HepG2 (cell line): ENCODE measurements at regions not wholly inside any gene's neighbourhood (a gene's known extent, or its start where the extent isn't known, plus 50 kb on each side); places are given as distances from the start of the nearest gene placed in this dataset.

Experiments used
- ATAC-seq: fragments of 200-7000 bp; cut with Tn5 transposase; 3 replicates; pipeline ENCODE4 v1.9.1; 2020; ENCODE audit warnings: mild to moderate bottlenecking, moderate library complexity
- BruUV-seq: library from RNA; stranded (reverse); fragments of 400-500 nt; replicated peaks from 2 replicates; lab custom pipeline; 2021; lab: Mats Ljungman, UMichigan
- CTCF ChIA-PET: fragments of 300-600 bp; formaldehyde crosslinking; extraction: SDS; loops from one replicate; lab custom pipeline; 2021; ENCODE audit warnings: low total read pairs, inconsistent platforms, low intra/inter-chr PET ratio; lab: Yijun Ruan, JAX
- POLR2A ChIA-PET: fragments of 350-600 bp; sonication (Branson Sonifier 250); formaldehyde crosslinking; loops from one replicate; lab custom pipeline; 2020; ENCODE audit warnings: antibody characterized with exemption, inconsistent platforms; lab: Yijun Ruan, JAX
- DNase-seq: peaks from one replicate; pipeline ENCODE4 v3.0.0-alpha.2; 2015; ENCODE audit warnings: low spot score
- FAIRE-seq: peaks from 3 replicates; lab custom pipeline; 2011; peaks lifted over from hg19 to GRCh38; lab: Jason Lieb, UNC
- H2AFZ ChIP-seq: one replicate; pipeline ENCODE4 v1.6.1; 2011; ENCODE audit warnings: low read length, inconsistent platforms
- H3K27ac ChIP-seq: fragments of 300-600 bp; 3 replicates; pipeline ENCODE4 v1.8.0; 2011; ENCODE audit warnings: mixed run types, mild to moderate bottlenecking, mixed read lengths, low read length, inconsistent platforms; ENCODE audit not compliant: insufficient read depth; ENCODE audit errors: extremely low read length
- H3K27me3 ChIP-seq, 2 experiments: fragments of 200-600 bp in 1 of 2; 2 replicates in 1 of 2; 3 replicates in 1 of 2; pipeline versions ENCODE4 v1.6.0 to v1.8.0; 2011; ENCODE audit warnings: low read length in 2 of 2, mild to moderate bottlenecking in 2 of 2, moderate library complexity in 2 of 2, inconsistent platforms in 1 of 2; ENCODE audit not compliant: insufficient read depth in 2 of 2, control insufficient read depth in 1 of 2
- H3K36me3 ChIP-seq, 2 experiments: fragments of 200-600 bp in 1 of 2; replicated peaks in 1 of 2; 2 replicates in 1 of 2; 3 replicates in 1 of 2; pipeline versions ENCODE4 v1.5.1 to v1.8.0; 2011; ENCODE audit warnings: low read length in 2 of 2, inconsistent platforms in 1 of 2; ENCODE audit not compliant: insufficient read depth in 2 of 2, control insufficient read depth in 1 of 2
- H3K4me1 ChIP-seq: 2 replicates; pipeline ENCODE4 v1.5.1; 2012; ENCODE audit warnings: low read length, inconsistent platforms; ENCODE audit not compliant: insufficient read depth
- H3K4me2 ChIP-seq: 2 replicates; pipeline ENCODE4 v1.6.0; 2011; ENCODE audit warnings: low read depth, low read length, inconsistent platforms
- H3K4me3 ChIP-seq, 3 experiments: fragments of 200-600 bp in 1 of 3; sonication (generic), shearing (Covaris generic) in 1 of 3; replicated peaks in 1 of 3; 2 replicates each; pipeline ENCODE4 v1.5.1; 2011 to 2016; ENCODE audit warnings: low read length in 3 of 3, inconsistent platforms in 2 of 3, low read depth in 2 of 3, mild to moderate bottlenecking in 2 of 3, control low read depth in 1 of 3, mixed read lengths in 1 of 3; ENCODE audit not compliant: insufficient read depth in 1 of 3
- H3K79me2 ChIP-seq: one replicate; pipeline ENCODE4 v1.6.1; 2011; ENCODE audit warnings: low read length, inconsistent platforms; ENCODE audit not compliant: insufficient read depth
- H3K9ac ChIP-seq: 2 replicates; pipeline ENCODE4 v1.6.0; 2011; ENCODE audit warnings: mild to moderate bottlenecking, low read depth, low read length, inconsistent platforms; ENCODE audit not compliant: insufficient read depth
- H3K9me3 ChIP-seq: 2 replicates; pipeline ENCODE4 v1.5.1; 2012; ENCODE audit warnings: mild to moderate bottlenecking, low read length
- H4K20me1 ChIP-seq: 2 replicates; pipeline ENCODE4 v1.6.0; 2011; ENCODE audit warnings: inconsistent platforms, mild to moderate bottlenecking, low read length, moderate library complexity; ENCODE audit not compliant: insufficient read depth
- DMAP1 ChIP-seq: IDR thresholded peaks from 2 replicates; pipeline ENCODE4 v1.6.1; 2016
- ELF1 ChIP-seq: sonication (generic); formaldehyde crosslinking; IDR thresholded peaks from 2 replicates; pipeline ENCODE4 v1.4.0; 2020; ENCODE audit warnings: missing genetic modification reagents
- FIP1L1 ChIP-seq: fragments of 200-400 bp; formaldehyde crosslinking; IDR thresholded peaks from 2 replicates; pipeline ENCODE4 v1.6.1; 2018; ENCODE audit warnings: low read depth, mild to moderate bottlenecking, low read length, moderate library complexity, borderline replicate concordance; ENCODE audit not compliant: insufficient read depth
- MEIS1 ChIP-seq: sonication (generic); formaldehyde crosslinking; IDR thresholded peaks from 2 replicates; pipeline ENCODE4 v1.9.0; 2021; ENCODE audit warnings: mild to moderate bottlenecking, missing genetic modification reagents, moderate library complexity, borderline replicate concordance
- NCOA5 ChIP-seq: sonication (generic); formaldehyde crosslinking; IDR thresholded peaks from 2 replicates; pipeline ENCODE4 v1.4.0; 2020; ENCODE audit warnings: missing genetic modification reagents
- PITX1 ChIP-seq: sonication (generic); formaldehyde crosslinking; IDR thresholded peaks from 2 replicates; pipeline ENCODE4 v1.5.1; 2020; ENCODE audit warnings: mild to moderate bottlenecking, missing genetic modification reagents
- ZNF121 ChIP-seq: sonication (generic); formaldehyde crosslinking; IDR thresholded peaks from 2 replicates; pipeline ENCODE4 v1.5.0; 2020; ENCODE audit warnings: mild to moderate bottlenecking, missing genetic modification reagents
- ZNF205 ChIP-seq: IDR thresholded peaks from 2 replicates; pipeline ENCODE4 v1.6.1; 2018; ENCODE audit warnings: missing biosample characterization, missing genetic modification reagents
- ZNF232 ChIP-seq: sonication (generic); formaldehyde crosslinking; IDR thresholded peaks from 2 replicates; pipeline ENCODE4 v1.4.0; 2020; ENCODE audit warnings: missing genetic modification reagents, borderline replicate concordance
- ZNF460 ChIP-seq: sonication (generic); formaldehyde crosslinking; IDR thresholded peaks from 2 replicates; pipeline ENCODE4 v1.5.1; 2020; ENCODE audit warnings: missing genetic modification reagents, mild to moderate bottlenecking, borderline replicate concordance
- ZNF615 ChIP-seq: sonication (generic); formaldehyde crosslinking; IDR thresholded peaks from 2 replicates; pipeline ENCODE4 v1.5.0; 2020; ENCODE audit warnings: mild to moderate bottlenecking, missing genetic modification reagents, borderline replicate concordance
- WGBS: methylation state at CpG from one replicate; pipeline ENCODE4 v1.1.6; 2017; ENCODE audit warnings: low lambda C conversion rate; 5-methylcytosine and 5-hydroxymethylcytosine counted together
- in situ Hi-C: cut with HindIII; loops from 2 replicates; pipeline ENCODE4 v1.10.0; 2017; ENCODE audit warnings: low pct_unique_long_range_greater_than_20kb; ENCODE audit not compliant: extremely low pct_ligation_motif_present
- intact Hi-C: fragments of 100-400 bp; cut with micrococcal nuclease; formaldehyde crosslinking; loops from one replicate; pipeline ENCODE4 v1.10.0; 2022; ENCODE audit not compliant: unreplicated experiment
- TF ChIP-seq, protein P1 (sequence below): sonication (generic); formaldehyde crosslinking; IDR thresholded peaks from 2 replicates; pipeline ENCODE4 v1.4.0; 2020; ENCODE audit warnings: missing genetic modification reagents
- TF ChIP-seq, protein P2 (sequence below): sonication (generic); formaldehyde crosslinking; IDR thresholded peaks from 2 replicates; pipeline ENCODE4 v1.5.1; 2020; ENCODE audit warnings: missing genetic modification reagents, mild to moderate bottlenecking, borderline replicate concordance
- TF ChIP-seq, protein P3 (sequence below): sonication (generic); formaldehyde crosslinking; IDR thresholded peaks from 2 replicates; pipeline ENCODE4 v1.5.0; 2020; ENCODE audit warnings: missing genetic modification reagents
- TF ChIP-seq, protein P4 (sequence below): sonication (generic); formaldehyde crosslinking; IDR thresholded peaks from 2 replicates; pipeline ENCODE4 v1.8.1; 2023; ENCODE audit warnings: mild to moderate bottlenecking, inconsistent platforms, moderate library complexity, missing genetic modification reagents, borderline replicate concordance
- TF ChIP-seq, protein P5 (sequence below): IDR thresholded peaks from 2 replicates; pipeline ENCODE4 v1.6.1; 2016; ENCODE audit warnings: low read depth, control low read depth
- TF ChIP-seq, protein P6 (sequence below): IDR thresholded peaks from 2 replicates; pipeline ENCODE4 v1.6.1; 2018; ENCODE audit warnings: missing genetic modification reagents, mild to moderate bottlenecking, missing compliant biosample characterization

DNA sequence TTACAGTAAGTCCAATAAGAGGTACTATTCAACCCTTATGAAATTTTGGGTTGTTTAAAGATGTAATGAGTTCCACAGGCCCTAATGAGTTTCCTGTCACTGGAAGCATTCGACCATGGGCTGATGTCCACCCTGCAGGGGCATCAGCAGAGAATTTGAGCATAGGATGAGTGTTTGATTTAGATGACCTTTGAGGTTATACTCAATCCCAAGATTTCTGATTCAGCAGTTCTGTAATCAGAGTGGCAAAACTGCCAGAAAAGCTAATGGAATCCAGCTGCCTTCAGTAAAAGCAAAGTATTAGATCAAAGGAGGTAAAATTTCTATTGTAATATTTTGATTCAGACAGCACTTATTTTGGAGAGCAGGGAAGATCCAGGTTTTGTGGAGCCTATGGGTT is 68.3 kb downstream of the COX7C start (continued):
- TF ChIP-seq NCOA5 (CRISPR knock-in tag) (no peak), ZNF460 (CRISPR knock-in tag) (no peak)
- TF ChIP-seq, protein P1, sequence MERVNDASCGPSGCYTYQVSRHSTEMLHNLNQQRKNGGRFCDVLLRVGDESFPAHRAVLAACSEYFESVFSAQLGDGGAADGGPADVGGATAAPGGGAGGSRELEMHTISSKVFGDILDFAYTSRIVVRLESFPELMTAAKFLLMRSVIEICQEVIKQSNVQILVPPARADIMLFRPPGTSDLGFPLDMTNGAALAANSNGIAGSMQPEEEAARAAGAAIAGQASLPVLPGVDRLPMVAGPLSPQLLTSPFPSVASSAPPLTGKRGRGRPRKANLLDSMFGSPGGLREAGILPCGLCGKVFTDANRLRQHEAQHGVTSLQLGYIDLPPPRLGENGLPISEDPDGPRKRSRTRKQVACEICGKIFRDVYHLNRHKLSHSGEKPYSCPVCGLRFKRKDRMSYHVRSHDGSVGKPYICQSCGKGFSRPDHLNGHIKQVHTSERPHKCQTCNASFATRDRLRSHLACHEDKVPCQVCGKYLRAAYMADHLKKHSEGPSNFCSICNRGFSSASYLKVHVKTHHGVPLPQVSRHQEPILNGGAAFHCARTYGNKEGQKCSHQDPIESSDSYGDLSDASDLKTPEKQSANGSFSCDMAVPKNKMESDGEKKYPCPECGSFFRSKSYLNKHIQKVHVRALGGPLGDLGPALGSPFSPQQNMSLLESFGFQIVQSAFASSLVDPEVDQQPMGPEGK: no peak

DNA sequence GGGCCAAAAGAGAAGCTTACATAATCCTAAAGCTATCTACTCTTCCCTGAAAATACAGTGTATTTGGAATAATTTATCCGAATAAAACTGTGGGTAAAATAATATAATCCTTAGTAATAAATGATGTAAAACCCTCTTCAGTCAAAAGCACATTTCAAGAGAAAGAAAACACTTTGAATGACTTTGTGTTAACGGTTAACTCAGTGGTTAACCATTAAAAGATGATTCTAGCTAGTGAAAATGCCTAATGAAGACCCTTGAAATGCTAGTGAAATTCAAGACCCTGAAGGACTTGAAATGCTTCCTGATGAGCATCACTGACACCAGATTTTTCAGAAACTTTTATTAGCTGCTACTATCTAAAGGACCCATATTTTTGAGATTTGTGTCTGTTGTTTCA is 70.7 kb downstream of the COX7C start:
- 2% methylated on average over 2 of the region's 2 CpGs for WGBS
- CTCF ChIA-PET: no interaction called here
- H3K79me2 ChIP-seq: no peaks in the 10 kb centered on the region
- BruUV-seq: no TSS peak
- no peak overlapping the region for H3K9ac ChIP-seq
- DNase-seq (no peak), FAIRE-seq (no peak), ATAC-seq (no peak)
- POLR2A ChIA-PET: no interaction called here
- H3K27ac ChIP-seq: no peak overlapping the region
- no peak overlapping the region for H3K4me3 ChIP-seq
- H2AFZ ChIP-seq: no peak overlapping the region
- no peaks in the 10 kb centered on the region for H3K9me3 ChIP-seq
- no peaks in the 10 kb centered on the region for H3K4me1 ChIP-seq
- in situ Hi-C loops (no loop called here), intact Hi-C loops (no loop called here)
- no peaks in the 10 kb centered on the region for H4K20me1 ChIP-seq
- no peaks in the 10 kb centered on the region for H3K27me3 ChIP-seq
- no peak overlapping the region for H3K4me2 ChIP-seq
- no peaks in the 10 kb centered on the region for H3K36me3 ChIP-seq
- TF ChIP-seq, protein P2, sequence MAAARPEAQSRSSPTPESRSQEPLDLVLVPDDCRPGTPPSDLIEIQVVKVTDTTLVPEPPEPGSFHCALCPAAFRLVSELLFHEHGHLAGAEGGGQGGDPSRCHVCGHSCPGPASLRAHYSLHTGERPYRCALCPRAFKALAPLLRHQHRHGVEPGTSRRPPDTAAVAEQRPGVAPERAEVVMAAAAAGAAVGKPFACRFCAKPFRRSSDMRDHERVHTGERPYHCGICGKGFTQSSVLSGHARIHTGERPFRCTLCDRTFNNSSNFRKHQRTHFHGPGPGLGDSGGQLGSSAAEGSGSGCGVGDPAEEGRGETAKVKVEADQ: no peak
- TF ChIP-seq, protein P3, sequence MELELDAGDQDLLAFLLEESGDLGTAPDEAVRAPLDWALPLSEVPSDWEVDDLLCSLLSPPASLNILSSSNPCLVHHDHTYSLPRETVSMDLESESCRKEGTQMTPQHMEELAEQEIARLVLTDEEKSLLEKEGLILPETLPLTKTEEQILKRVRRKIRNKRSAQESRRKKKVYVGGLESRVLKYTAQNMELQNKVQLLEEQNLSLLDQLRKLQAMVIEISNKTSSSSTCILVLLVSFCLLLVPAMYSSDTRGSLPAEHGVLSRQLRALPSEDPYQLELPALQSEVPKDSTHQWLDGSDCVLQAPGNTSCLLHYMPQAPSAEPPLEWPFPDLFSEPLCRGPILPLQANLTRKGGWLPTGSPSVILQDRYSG (CRISPR knock-in tag): no peak
- TF ChIP-seq ZNF615 (CRISPR knock-in tag): no peak
- TF ChIP-seq PITX1: no peak
- no peak for TF ChIP-seq ZNF121 (CRISPR knock-in tag)
- TF ChIP-seq, protein P4, sequence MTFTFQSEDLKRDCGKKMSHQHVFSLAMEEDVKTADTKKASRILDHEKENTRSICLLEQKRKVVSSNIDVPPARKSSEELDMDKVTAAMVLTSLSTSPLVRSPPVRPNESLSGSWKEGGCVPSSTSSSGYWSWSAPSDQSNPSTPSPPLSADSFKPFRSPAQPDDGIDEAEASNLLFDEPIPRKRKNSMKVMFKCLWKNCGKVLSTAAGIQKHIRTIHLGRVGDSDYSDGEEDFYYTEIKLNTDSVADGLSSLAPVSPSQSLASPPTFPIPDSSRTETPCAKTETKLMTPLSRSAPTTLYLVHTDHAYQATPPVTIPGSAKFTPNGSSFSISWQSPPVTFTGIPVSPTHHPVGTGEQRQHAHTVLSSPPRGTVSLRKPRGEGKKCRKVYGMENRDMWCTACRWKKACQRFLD (CRISPR knock-in tag): no peak
- TF ChIP-seq ELF1 (CRISPR knock-in tag): no peak
- no peak for TF ChIP-seq FIP1L1
- TF ChIP-seq, protein P5, sequence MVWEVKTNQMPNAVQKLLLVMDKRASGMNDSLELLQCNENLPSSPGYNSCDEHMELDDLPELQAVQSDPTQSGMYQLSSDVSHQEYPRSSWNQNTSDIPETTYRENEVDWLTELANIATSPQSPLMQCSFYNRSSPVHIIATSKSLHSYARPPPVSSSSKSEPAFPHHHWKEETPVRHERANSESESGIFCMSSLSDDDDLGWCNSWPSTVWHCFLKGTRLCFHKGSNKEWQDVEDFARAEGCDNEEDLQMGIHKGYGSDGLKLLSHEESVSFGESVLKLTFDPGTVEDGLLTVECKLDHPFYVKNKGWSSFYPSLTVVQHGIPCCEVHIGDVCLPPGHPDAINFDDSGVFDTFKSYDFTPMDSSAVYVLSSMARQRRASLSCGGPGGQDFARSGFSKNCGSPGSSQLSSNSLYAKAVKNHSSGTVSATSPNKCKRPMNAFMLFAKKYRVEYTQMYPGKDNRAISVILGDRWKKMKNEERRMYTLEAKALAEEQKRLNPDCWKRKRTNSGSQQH: no peak
- no peak for TF ChIP-seq ZNF232 (CRISPR knock-in tag)
- no peak for TF ChIP-seq MEIS1 (CRISPR knock-in tag)
- TF ChIP-seq, protein P6, sequence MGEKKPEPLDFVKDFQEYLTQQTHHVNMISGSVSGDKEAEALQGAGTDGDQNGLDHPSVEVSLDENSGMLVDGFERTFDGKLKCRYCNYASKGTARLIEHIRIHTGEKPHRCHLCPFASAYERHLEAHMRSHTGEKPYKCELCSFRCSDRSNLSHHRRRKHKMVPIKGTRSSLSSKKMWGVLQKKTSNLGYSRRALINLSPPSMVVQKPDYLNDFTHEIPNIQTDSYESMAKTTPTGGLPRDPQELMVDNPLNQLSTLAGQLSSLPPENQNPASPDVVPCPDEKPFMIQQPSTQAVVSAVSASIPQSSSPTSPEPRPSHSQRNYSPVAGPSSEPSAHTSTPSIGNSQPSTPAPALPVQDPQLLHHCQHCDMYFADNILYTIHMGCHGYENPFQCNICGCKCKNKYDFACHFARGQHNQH (CRISPR knock-in tag): no peak
- TF ChIP-seq DMAP1: no peak
- TF ChIP-seq ZNF205 (CRISPR knock-in tag): no peak
